ENCODE measurements at regions not wholly inside any gene's neighbourhood (a gene's known extent, or its start where the extent isn't known, plus 50 kb on each side); places are given as distances from the start of the nearest gene placed in this dataset.

- TF ChIP-seq CTCF (IDR thresholded peaks at IDR 0.05 in 4 of 5, conservative IDR thresholded peaks at IDR 0.05 in 1 of 5) (no peak), POLR2A (IDR thresholded peaks at IDR 0.05) (no peak)
These were observed 115.1 kb upstream of the PCED1B start for GRCh38 chr12:46963977-46964971.
